ENCODE measurements at regions not wholly inside any gene's neighbourhood (a gene's known extent, or its start where the extent isn't known, plus 50 kb on each side); places are given as distances from the start of the nearest gene placed in this dataset.

DNA sequence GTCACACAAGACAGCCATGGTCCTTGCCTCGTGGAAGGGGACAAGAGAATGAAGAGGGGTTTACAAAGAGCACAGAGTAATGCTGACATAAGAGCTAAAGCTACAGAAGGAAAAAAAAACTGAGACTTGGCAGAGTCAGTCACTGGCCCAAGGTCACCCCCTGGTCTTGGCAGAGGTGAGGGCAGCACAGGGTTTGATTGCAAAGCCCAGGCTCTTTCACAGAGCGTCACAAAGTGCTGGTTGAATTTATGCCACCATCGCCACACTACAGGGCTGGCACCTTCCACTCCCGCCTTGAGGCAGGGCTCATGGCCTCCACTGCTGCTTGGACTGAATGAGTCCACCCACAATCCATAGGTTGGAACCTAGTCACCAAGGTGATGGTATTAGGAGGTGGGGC is 190.2 kb downstream of the INHBB start:
- CTCF ChIA-PET = no interaction called here
- no peaks in the 10 kb centered on the region for H3F3A ChIP-seq (ENCODE audit: low read length, unreplicated experiment)
- H3K27me3 ChIP-seq (ENCODE audit: low read length) = no peaks in the 10 kb centered on the region
- H4K20me1 ChIP-seq (ENCODE audit: low read length) = no peaks in the 10 kb centered on the region
- H3K9ac ChIP-seq (ENCODE audit: low read length) = no peak overlapping the region
- intact Hi-C loops (cut with micrococcal nuclease) = no loop called here
- H3K4me2 ChIP-seq (ENCODE audit: low read length) = no peak overlapping the region
- no peak for DNase-seq
- peaks cover 21% of the 10 kb centered on the region; the same call in 1 of the 2 replicates for H3K4me1 ChIP-seq (ENCODE audit: insufficient read depth, low read length)
- TF ChIP-seq EZH2phosphoT487 (IDR thresholded peaks at IDR 0.05; ENCODE audit: borderline replicate concordance, low read length) = no peak
- TF ChIP-seq, protein P1, sequence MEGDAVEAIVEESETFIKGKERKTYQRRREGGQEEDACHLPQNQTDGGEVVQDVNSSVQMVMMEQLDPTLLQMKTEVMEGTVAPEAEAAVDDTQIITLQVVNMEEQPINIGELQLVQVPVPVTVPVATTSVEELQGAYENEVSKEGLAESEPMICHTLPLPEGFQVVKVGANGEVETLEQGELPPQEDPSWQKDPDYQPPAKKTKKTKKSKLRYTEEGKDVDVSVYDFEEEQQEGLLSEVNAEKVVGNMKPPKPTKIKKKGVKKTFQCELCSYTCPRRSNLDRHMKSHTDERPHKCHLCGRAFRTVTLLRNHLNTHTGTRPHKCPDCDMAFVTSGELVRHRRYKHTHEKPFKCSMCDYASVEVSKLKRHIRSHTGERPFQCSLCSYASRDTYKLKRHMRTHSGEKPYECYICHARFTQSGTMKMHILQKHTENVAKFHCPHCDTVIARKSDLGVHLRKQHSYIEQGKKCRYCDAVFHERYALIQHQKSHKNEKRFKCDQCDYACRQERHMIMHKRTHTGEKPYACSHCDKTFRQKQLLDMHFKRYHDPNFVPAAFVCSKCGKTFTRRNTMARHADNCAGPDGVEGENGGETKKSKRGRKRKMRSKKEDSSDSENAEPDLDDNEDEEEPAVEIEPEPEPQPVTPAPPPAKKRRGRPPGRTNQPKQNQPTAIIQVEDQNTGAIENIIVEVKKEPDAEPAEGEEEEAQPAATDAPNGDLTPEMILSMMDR (conservative IDR thresholded peaks at IDR 0.05; ENCODE audit: low read depth, low read length) = no peak
- no peak for TF ChIP-seq EZH2 (IDR thresholded peaks at IDR 0.05; ENCODE audit: low read length, unreplicated experiment)
- H3K27ac ChIP-seq (ENCODE audit: low read length) = no peak overlapping the region
- no peaks in the 10 kb centered on the region for H3K36me3 ChIP-seq (ENCODE audit: low read depth, low read length)
- no TSS peak for BruUV-seq (replicated peaks)
- no peaks in the 10 kb centered on the region for H3K9me3 ChIP-seq (ENCODE audit: low read length)
- H3K9me2 ChIP-seq (replicated peaks; ENCODE audit: low read length) = no peaks in the 10 kb centered on the region
- H3K79me2 ChIP-seq (ENCODE audit: low read length) = no peaks in the 10 kb centered on the region
- no peak overlapping the region for H2AFZ ChIP-seq (ENCODE audit: low read length)
- ATAC-seq = no peak
- no peak overlapping the region for H3K4me3 ChIP-seq (ENCODE audit: low read length)
- POLR2A ChIA-PET (ENCODE audit: unreplicated experiment) = no interaction called here

DNA sequence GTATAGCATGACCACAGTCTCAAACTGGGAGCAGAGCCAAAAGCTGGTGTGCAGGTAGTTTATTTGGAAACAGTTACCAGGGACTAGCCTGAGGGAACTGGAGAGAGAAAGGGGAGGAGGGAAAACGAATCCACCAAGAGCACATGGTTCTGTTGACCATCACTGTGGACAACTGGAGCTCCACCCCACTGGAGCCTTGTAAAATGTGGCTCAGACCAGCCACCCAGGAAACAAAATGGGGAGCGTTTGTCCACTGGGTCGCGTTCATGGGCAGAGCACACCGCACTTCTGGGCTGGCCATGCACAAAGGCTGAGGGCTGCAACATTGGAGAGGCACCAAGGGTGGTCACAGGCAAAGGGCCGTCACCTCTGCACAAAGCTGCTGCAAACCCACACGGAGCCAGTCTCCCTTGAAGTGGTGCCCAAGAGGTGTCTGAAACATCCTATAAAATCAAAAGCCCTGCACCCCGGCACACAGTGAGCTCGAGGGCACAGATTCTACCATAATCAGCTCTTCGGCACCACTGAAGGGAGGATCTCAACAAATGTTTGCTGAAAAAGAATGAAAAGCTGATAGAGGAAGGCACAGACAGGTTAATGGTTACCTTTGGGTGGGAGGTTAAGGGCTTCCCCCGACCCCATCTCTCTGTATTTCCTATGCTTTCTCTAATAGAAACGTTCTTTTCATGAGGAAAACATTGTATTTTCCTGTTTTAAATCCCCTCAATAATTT is 192.9 kb downstream of the INHBB start:
- H3K79me2 ChIP-seq (ENCODE audit: low read length) = no peaks in the 10 kb centered on the region
- TF ChIP-seq EZH2 (IDR thresholded peaks at IDR 0.05; ENCODE audit: low read length, unreplicated experiment) (no peak), EZH2phosphoT487 (IDR thresholded peaks at IDR 0.05; ENCODE audit: borderline replicate concordance, low read length) (no peak)
- TF ChIP-seq, protein P1 (conservative IDR thresholded peaks at IDR 0.05; ENCODE audit: low read depth, low read length) = no peak

DNA sequence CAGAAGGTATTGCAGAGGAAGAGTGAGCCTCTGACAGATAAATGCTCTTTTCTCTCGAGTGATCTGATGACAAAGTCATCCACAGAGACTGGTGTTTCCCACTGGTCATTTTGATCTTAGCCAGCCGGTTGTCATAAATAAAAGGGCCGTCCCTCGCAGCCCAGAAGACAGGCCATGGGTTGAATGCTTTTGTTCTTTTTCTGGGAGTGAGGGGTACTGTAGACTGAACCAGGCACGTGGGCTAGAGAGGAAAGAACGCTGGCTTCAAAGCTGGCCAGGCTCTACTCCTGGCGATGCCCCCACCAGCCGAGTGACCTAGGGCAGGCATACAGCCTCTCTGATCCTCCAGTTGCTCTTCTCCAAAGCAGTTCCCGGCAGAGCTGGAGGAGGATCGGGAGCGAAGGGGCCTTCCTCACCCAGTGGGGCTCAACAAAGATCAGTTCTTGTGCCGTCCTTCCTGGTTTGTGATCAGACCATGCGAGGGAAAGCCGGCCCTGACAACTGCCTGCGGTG is 193.5 kb downstream of the INHBB start:
- ATAC-seq (no peak), DNase-seq (no peak)
- peaks cover 21% of the 10 kb centered on the region; the same call in 1 of the 2 replicates for H3K4me1 ChIP-seq (ENCODE audit: insufficient read depth, low read length)
- H2AFZ ChIP-seq (ENCODE audit: low read length) = no peak overlapping the region
- H3K9me3 ChIP-seq (ENCODE audit: low read length) = no peaks in the 10 kb centered on the region
- H3K9me2 ChIP-seq (replicated peaks; ENCODE audit: low read length) = no peaks in the 10 kb centered on the region
- H3K9ac ChIP-seq (ENCODE audit: low read length) = no peak overlapping the region
- H3F3A ChIP-seq (ENCODE audit: low read length, unreplicated experiment) = no peaks in the 10 kb centered on the region
- intact Hi-C loops (cut with micrococcal nuclease) = no loop called here
- TF ChIP-seq, protein P1 (conservative IDR thresholded peaks at IDR 0.05; ENCODE audit: low read depth, low read length) = no peak
- TF ChIP-seq EZH2 (IDR thresholded peaks at IDR 0.05; ENCODE audit: low read length, unreplicated experiment) = no peak
- no peak for TF ChIP-seq EZH2phosphoT487 (IDR thresholded peaks at IDR 0.05; ENCODE audit: borderline replicate concordance, low read length)
- no TSS peak for BruUV-seq (replicated peaks)
- H4K20me1 ChIP-seq (ENCODE audit: low read length) = no peaks in the 10 kb centered on the region
- no peak overlapping the region for H3K4me2 ChIP-seq (ENCODE audit: low read length)
- no peak overlapping the region for H3K4me3 ChIP-seq (ENCODE audit: low read length)
- no peaks in the 10 kb centered on the region for H3K79me2 ChIP-seq (ENCODE audit: low read length)
- H3K27me3 ChIP-seq (ENCODE audit: low read length) = no peaks in the 10 kb centered on the region
- no peak overlapping the region for H3K27ac ChIP-seq (ENCODE audit: low read length)
- POLR2A ChIA-PET (ENCODE audit: unreplicated experiment) = no interaction called here
- CTCF ChIA-PET = no interaction called here
- H3K36me3 ChIP-seq (ENCODE audit: low read depth, low read length) = no peaks in the 10 kb centered on the region

More for the DNA sequence above, 192.9 kb downstream of the INHBB start:
- H3K4me1 ChIP-seq (ENCODE audit: insufficient read depth, low read length) = peaks cover 21% of the 10 kb centered on the region; the same call in 1 of the 2 replicates
- intact Hi-C loops (cut with micrococcal nuclease) = no loop called here
- no peaks in the 10 kb centered on the region for H3F3A ChIP-seq (ENCODE audit: low read length, unreplicated experiment)
- H3K27ac ChIP-seq (ENCODE audit: low read length) = no peak overlapping the region
- ATAC-seq (peak; percentile 38), DNase-seq (peak; percentile 74)
- no peak overlapping the region for H3K9ac ChIP-seq (ENCODE audit: low read length)
- H3K4me2 ChIP-seq (ENCODE audit: low read length) = no peak overlapping the region
- H3K9me3 ChIP-seq (ENCODE audit: low read length) = no peaks in the 10 kb centered on the region
- H3K4me3 ChIP-seq (ENCODE audit: low read length) = no peak overlapping the region
- no TSS peak for BruUV-seq (replicated peaks)
- no peaks in the 10 kb centered on the region for H3K27me3 ChIP-seq (ENCODE audit: low read length)
- POLR2A ChIA-PET (ENCODE audit: unreplicated experiment) = no interaction called here
- CTCF ChIA-PET = interaction anchor here (0.6 kb wide), 1 partner anchor 142 kb away, joined by 3 read pairs; no protein-coding TSS in a partner anchor
- H4K20me1 ChIP-seq (ENCODE audit: low read length) = no peaks in the 10 kb centered on the region
- H2AFZ ChIP-seq (ENCODE audit: low read length) = 0 out of 2 replicates have a peak overlapping the region, but pooled peaks have one; percentile 7
- no peaks in the 10 kb centered on the region for H3K36me3 ChIP-seq (ENCODE audit: low read depth, low read length)
- no peaks in the 10 kb centered on the region for H3K9me2 ChIP-seq (replicated peaks; ENCODE audit: low read length)

Measured in PC-3 (cell line).